ENCODE measurements at regions not wholly inside any gene's neighbourhood (a gene's known extent, or its start where the extent isn't known, plus 50 kb on each side); places are given as distances from the start of the nearest gene placed in this dataset.

GRCh38 chr4:123846092-123846491, 449.5 kb downstream of the SPRY1 start:
- Mint-ChIP-seq H3K9me3 (peaks cover 19% of the 10 kb centered on the region; the same call in 1 of the 2 replicates), H3K27me3 (ENCODE audit: low read depth) (no peaks in the 10 kb centered on the region), H3K36me3 (0 out of 2 replicates have a peak, but pooled peaks cover 4% of the 10 kb centered on the region), H3K4me3 (no peak overlapping the region), H3K4me1 (peaks cover 28% of the 10 kb centered on the region), H3K27ac (no peak overlapping the region)
- ChIA-PET POLR2A (interaction anchor here (0.5 kb wide), 1 partner anchor 407 kb away, joined by 3 read pairs; no protein-coding TSS in a partner anchor), CTCF (no interaction called here)
- TF ChIP-seq ZNF423 (CRISPR knock-in tag; IDR thresholded peaks at IDR 0.05) (no peak), ZNF219 (CRISPR knock-in tag; IDR thresholded peaks at IDR 0.05; ENCODE audit: borderline replicate concordance) (no peak), GABPB1 (CRISPR knock-in tag; IDR thresholded peaks at IDR 0.05) (no peak), ZNF281 (CRISPR knock-in tag; IDR thresholded peaks at IDR 0.05) (no peak), CTCF (IDR thresholded peaks at IDR 0.05) (no peak), TEAD1 (CRISPR knock-in tag; IDR thresholded peaks at IDR 0.05) (no peak), JUN (CRISPR knock-in tag; IDR thresholded peaks at IDR 0.05) (no peak)
- TF ChIP-seq, protein P1, sequence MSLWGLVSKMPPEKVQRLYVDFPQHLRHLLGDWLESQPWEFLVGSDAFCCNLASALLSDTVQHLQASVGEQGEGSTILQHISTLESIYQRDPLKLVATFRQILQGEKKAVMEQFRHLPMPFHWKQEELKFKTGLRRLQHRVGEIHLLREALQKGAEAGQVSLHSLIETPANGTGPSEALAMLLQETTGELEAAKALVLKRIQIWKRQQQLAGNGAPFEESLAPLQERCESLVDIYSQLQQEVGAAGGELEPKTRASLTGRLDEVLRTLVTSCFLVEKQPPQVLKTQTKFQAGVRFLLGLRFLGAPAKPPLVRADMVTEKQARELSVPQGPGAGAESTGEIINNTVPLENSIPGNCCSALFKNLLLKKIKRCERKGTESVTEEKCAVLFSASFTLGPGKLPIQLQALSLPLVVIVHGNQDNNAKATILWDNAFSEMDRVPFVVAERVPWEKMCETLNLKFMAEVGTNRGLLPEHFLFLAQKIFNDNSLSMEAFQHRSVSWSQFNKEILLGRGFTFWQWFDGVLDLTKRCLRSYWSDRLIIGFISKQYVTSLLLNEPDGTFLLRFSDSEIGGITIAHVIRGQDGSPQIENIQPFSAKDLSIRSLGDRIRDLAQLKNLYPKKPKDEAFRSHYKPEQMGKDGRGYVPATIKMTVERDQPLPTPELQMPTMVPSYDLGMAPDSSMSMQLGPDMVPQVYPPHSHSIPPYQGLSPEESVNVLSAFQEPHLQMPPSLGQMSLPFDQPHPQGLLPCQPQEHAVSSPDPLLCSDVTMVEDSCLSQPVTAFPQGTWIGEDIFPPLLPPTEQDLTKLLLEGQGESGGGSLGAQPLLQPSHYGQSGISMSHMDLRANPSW (CRISPR knock-in tag; conservative IDR thresholded peaks at IDR 0.05; ENCODE audit: low read depth): no peak
- TF ChIP-seq, protein P2, sequence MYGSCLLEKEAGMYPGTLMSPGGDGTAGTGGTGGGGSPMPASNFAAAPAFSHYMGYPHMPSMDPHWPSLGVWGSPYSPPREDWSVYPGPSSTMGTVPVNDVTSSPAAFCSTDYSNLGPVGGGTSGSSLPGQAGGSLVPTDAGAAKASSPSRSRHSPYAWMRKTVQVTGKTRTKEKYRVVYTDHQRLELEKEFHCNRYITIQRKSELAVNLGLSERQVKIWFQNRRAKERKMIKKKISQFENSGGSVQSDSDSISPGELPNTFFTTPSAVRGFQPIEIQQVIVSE (CRISPR knock-in tag; IDR thresholded peaks at IDR 0.05; ENCODE audit: borderline replicate concordance): no peak
- DNase-seq (ENCODE audit: low spot score) (no peak), ATAC-seq (no peak)

- peaks cover 28% of the 10 kb centered on the region for H3K4me1 Mint-ChIP-seq
- H3K9me3 Mint-ChIP-seq: peaks cover 19% of the 10 kb centered on the region
- no peaks in the 10 kb centered on the region for H3K27me3 Mint-ChIP-seq (ENCODE audit: low read depth)
- H3K27ac Mint-ChIP-seq: no peak overlapping the region
- POLR2A ChIA-PET: interaction anchor here (0.5 to 0.6 kb wide), 2 partner anchors 24 to 406 kb away, joined by 3 to 4 read pairs; no protein-coding TSS in a partner anchor
- TF ChIP-seq ZNF263 (CRISPR knock-in tag; IDR thresholded peaks at IDR 0.05; ENCODE audit: low read depth): no peak
- H3K36me3 Mint-ChIP-seq: 0 out of 2 replicates have a peak, but pooled peaks cover 4% of the 10 kb centered on the region
- no peak overlapping the region for H3K4me3 Mint-ChIP-seq
- no peak for ATAC-seq
- CTCF ChIA-PET: no interaction called here
- DNase-seq (ENCODE audit: low spot score): no peak
Measured at GRCh38 chr4:123846561-123846960, 450.0 kb downstream of the SPRY1 start.

DNA sequence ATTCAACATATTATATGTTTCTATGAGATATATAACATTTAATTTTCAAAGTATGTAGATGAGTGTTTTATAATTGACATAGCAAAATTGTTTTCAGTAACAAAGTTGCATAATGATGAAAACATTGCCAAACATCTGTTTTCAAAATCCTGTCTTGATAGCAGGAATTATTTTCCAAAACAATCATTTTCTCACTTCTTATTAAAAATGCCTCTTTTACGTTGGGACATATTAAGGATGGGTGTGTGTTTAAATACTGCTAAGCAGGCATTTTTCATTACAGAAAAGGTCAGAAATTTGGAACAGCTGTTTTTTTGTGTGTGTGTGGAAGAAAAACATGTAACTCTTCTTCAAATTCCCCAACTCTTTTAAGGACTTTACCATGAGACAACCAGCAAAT, 452.0 kb downstream of the SPRY1 start:
- H3K4me1 Mint-ChIP-seq: peaks cover 13% of the 10 kb centered on the region
- CTCF ChIA-PET: interaction anchor here (0.9 kb wide), 1 partner anchor 8 kb away, joined by 3 read pairs; no protein-coding TSS in a partner anchor
- POLR2A ChIA-PET: no interaction called here
- H3K36me3 Mint-ChIP-seq: 0 out of 2 replicates have a peak, but pooled peaks cover 4% of the 10 kb centered on the region
- H3K4me3 Mint-ChIP-seq: no peak overlapping the region
- ATAC-seq (no peak), DNase-seq (ENCODE audit: low spot score) (no peak)
- peaks cover 22% of the 10 kb centered on the region for H3K9me3 Mint-ChIP-seq
- H3K27me3 Mint-ChIP-seq (ENCODE audit: low read depth): no peaks in the 10 kb centered on the region
- H3K27ac Mint-ChIP-seq: no peak overlapping the region
- no peak for TF ChIP-seq NFE2L1 (CRISPR knock-in tag; IDR thresholded peaks at IDR 0.05)
- no peak for TF ChIP-seq KAT7 (CRISPR knock-in tag; IDR thresholded peaks at IDR 0.05; ENCODE audit: borderline replicate concordance)
- TF ChIP-seq CREM (CRISPR knock-in tag; IDR thresholded peaks at IDR 0.05): no peak
- no peak for TF ChIP-seq ELF4 (CRISPR knock-in tag; IDR thresholded peaks at IDR 0.05; ENCODE audit: low read depth)
- no peak for TF ChIP-seq NFYB (CRISPR knock-in tag; conservative IDR thresholded peaks at IDR 0.05; ENCODE audit: low read depth)
- no peak for TF ChIP-seq ESRRA (CRISPR knock-in tag; IDR thresholded peaks at IDR 0.05; ENCODE audit: borderline replicate concordance)
- TF ChIP-seq ETV6 (CRISPR knock-in tag; IDR thresholded peaks at IDR 0.05): no peak
- no peak for TF ChIP-seq ZNF671 (CRISPR knock-in tag; IDR thresholded peaks at IDR 0.05)
- TF ChIP-seq FOXJ3 (CRISPR knock-in tag; IDR thresholded peaks at IDR 0.05; ENCODE audit: borderline replicate concordance): no peak
- no peak for TF ChIP-seq HMGA2 (CRISPR knock-in tag; IDR thresholded peaks at IDR 0.05)
- no peak for TF ChIP-seq MXD4 (CRISPR knock-in tag; IDR thresholded peaks at IDR 0.05; ENCODE audit: borderline replicate concordance)
- no peak for TF ChIP-seq CTCF (IDR thresholded peaks at IDR 0.05)
- TF ChIP-seq NR1H2 (CRISPR knock-in tag; IDR thresholded peaks at IDR 0.05): no peak

Measured in WTC11 (cell line).